HG02588 (cell line): ENCODE measurements at regions not wholly inside any gene's neighbourhood (a gene's known extent, or its start where the extent isn't known, plus 50 kb on each side); places are given as distances from the start of the nearest gene placed in this dataset.

Experiments
- ATAC-seq: cut with Tn5 transposase; IDR thresholded peaks from one replicate; pipeline ENCODE4 v1.9.1; 2021; ENCODE audit warnings: mild to moderate bottlenecking, moderate library complexity; ENCODE audit not compliant: unreplicated experiment

GRCh38 chr10:128775743-128776142 lies 649.5 kb upstream of the MKI67 start:
- ATAC-seq, result no peak

- no peak for ATAC-seq
These were observed 650.5 kb upstream of the MKI67 start for GRCh38 chr10:128776673-128777252.

- ATAC-seq, result no peak
These were observed 651.1 kb upstream of the MKI67 start for GRCh38 chr10:128777342-128777741.

GRCh38 chr10:128779416-128779815 lies 653.2 kb upstream of the MKI67 start:
- ATAC-seq, result no peak

DNA sequence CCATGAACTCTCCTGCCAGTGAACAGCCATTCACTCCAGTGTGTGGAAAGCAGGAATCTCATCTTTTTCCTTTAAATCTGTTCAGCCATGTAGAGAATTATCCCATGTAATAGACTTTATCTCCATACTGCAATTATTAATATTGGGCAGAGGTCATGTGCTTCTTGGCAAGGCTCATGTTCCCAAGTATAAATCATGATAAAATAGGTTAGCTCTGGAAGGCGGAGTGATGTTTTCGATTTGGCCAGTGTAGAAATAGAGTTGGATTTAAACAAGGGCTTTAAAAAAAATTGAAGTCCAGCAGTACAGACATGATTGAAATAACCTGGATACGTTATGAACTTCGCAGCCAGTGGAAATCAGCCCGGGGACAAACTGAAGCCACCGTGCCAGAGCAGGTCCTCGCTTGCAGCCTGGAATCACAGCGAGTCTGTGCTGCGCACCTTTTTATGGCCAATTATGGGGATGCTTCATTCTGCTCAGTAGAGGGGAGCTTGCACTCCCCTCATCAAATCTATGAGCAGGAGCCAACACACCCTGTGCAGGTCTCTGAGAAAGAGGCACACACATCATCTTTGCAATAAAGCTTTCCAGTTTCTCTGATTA lies 654.0 kb upstream of the MKI67 start:
- ATAC-seq, result no peak

DNA sequence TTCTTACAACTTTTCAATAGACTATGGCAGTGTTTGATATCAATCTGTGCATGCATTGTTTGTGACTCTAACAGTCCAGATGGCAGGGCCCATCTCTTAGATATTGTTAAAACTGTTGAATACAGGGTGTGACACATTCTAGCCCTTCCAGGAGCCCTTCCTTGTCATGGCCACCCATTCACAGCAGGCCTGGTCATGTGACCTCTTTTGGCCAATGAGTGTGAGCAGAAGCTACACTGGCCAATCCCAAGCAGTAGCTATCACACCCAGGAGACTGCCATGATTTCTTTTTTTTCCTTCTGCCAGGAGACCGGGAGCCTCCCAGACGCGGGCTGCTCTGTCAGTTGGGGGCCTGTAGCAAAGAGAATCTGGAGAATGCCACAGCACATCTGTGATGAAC lies 655.4 kb upstream of the MKI67 start:
- no peak for ATAC-seq

- ATAC-seq, result no peak
These were observed 658.2 kb upstream of the MKI67 start for GRCh38 chr10:128784444-128784843.

- ATAC-seq, result no peak
These were observed 666.4 kb upstream of the MKI67 start for GRCh38 chr10:128792426-128793140.

DNA sequence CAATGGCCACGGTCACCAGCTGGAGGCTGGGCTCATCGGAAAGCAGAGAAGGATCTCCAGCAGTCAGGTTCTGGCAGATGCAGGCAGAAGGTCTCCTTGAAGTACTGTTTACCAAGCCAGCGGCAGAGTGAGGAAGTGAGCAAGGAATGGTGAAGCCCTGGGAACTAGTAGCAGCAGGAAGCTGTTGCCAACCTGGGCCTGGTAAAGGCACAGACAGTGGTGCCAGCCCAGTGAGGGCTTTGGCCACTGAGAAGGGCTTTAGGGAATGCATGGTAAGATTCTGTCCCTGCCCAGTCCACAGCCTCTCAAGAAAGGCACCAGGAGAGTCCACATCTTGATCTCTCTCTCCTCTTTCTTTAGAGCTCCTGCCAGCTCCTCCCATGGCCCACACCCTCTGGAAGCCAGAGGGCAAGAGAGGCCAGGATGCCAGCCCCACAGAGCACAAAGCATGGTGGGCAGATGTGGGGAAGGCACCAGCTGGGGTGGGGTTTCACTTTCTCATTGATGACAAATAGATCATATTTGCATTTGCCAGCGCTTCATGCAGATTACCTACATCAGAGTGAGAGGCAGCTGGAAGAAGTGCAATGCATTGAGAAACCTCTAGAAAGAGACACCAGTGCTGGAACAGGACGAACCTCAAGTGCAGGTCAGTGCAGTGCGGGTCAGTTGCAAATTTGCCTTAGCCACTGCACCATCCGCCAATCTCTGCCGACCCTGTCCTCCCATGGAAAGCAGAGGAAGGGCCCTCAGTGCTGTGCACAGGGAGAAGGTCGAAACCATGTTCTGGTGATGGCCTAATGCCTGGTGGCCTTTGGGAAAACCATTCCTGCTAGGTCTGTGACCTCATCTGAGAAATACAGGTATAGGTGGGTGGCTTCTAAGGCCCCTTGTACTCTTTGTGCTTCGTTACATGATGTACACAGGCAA lies 667.8 kb upstream of the MKI67 start:
- ATAC-seq, result no peak

- ATAC-seq, result no peak
These were observed 670.2 kb upstream of the MKI67 start for GRCh38 chr10:128796396-128796912.

DNA sequence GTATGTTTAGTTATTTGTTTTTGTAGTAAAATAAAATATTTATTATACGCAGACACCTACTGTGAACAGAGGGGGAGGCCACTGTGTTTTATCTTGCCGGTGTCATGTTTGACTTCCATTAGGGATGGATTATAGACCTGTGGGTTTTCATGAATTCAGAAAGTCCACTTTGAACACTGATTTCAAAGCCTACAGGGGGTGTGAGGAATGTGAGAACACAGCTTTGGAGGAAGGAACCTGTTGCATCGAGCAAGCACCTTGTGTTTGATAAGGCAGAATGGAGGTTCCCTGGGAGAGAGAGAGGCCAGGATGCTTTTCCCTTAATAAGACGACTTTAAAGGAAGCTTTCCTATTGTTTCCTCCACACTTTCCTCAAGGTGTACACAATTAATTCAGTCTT lies 665.0 kb upstream of the MGMT start:
- ATAC-seq, result no peak

GRCh38 chr10:128803790-128804189 lies 663.3 kb upstream of the MGMT start:
- ATAC-seq, result no peak

GRCh38 chr10:128804411-128804810 lies 662.6 kb upstream of the MGMT start:
- no peak for ATAC-seq

DNA sequence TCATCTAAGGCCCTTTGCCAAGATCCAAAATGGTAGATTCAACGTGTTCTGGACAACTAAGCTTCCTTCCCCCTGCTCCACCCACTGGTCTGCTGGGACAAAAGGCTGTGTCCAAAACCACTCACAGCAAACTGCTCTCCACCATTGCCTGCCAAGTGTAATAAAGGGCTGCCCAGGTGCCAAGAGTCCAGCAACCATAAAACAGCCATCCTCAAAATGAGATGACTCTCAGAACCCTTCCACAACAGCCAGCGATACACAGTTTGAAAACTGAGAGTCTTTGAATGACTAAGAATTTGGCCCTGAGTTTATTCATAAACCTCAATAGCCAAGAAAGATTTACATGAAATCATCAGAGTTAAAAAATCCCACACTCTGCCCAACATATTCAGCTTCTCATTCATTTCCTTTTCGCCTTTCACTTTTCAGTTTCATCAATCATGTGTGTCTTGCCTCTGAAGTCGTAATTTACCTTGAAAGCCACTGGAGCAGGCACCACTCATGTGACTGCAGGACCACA lies 658.1 kb upstream of the MGMT start:
- ATAC-seq, result no peak

- no peak for ATAC-seq
These were observed 655.5 kb upstream of the MGMT start for GRCh38 chr10:128811511-128811910.

- no peak for ATAC-seq
These were observed 655.0 kb upstream of the MGMT start for GRCh38 chr10:128812000-128812399.

- no peak for ATAC-seq
These were observed 653.5 kb upstream of the MGMT start for GRCh38 chr10:128813574-128813973.

DNA sequence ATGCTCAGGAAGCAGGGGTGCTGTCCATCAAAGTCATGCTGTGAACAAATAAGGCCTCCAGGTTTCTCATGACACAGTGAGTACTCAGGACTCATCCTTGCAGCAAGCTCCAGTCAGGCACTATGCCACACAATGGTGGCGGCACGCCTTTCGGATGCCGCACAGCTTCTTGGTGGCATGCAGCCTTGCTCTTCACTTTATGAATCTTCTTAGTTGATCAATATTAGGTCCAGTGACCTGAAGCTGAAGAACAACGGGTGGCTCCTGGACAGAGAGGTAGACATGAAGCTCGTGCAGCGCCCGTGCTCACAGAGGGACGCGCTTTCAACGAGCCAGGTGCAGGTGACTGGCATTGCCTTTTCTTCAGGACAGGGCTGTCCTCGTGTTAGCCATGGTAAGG lies 653.0 kb upstream of the MGMT start:
- ATAC-seq, result no peak

DNA sequence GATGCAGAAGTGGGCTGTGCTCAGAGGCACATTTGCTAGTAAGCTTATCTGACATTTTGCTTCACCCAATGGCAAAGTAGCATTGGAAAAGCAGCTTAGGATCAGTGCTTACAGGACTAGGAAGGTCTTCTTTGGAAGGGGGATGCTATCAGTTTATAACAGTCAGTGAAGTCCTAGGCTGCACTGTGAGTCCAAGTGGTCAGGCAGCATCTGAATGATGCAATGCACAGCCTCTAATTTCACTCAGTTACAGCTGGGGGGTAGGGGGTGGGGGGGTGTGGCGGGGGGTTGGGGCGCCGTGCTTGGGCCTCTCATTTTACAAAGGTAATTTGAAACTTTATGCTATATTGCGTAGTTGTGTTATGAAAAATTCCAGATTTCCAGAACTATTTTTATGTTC lies 652.3 kb upstream of the MGMT start:
- no peak for ATAC-seq

DNA sequence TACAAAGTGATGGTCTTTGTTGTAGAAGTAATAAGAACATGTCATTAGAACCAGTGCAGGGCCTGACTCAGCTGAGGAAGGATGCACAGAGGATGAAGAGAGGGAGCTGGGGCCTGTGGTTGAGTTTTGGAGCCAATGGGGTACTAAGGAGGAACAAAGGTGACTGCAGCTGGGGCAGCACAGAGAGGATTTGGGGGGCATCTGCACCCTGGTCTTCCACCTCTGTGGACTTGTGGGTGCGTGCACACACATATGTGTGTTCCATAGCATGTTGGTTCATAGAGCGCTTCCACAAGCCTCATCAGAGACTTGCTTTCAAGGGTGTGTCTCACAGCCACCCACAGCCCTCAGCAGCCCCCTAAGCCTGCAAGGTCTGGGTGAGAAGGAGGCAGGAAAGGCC lies 650.3 kb upstream of the MGMT start:
- ATAC-seq, result no peak

GRCh38 chr10:128817636-128818035 lies 649.4 kb upstream of the MGMT start:
- no peak for ATAC-seq
